ENCODE measurements at regions not wholly inside any gene's neighbourhood (a gene's known extent, or its start where the extent isn't known, plus 50 kb on each side); places are given as distances from the start of the nearest gene placed in this dataset.
A peak's percentile ranks its signal among the peaks of the same experiment; 100 is the strongest.

- no peaks in the 10 kb centered on the region for H3K36me3 ChIP-seq (replicated peaks)
- in situ Hi-C loops (cut with MboI; ENCODE audit: low sequenced_read_pairs): no loop called here
- H3K27me3 ChIP-seq (ENCODE audit: low read depth): peaks cover 3% of the 10 kb centered on the region; the same call in 1 of the 2 replicates
Measured at GRCh38 chr10:62543571-62544355, 169.6 kb downstream of the ZNF365 start.

GRCh38 chr10:62545160-62546066 is 171.2 kb downstream of the ZNF365 start:
- H3K4me3 ChIP-seq: no peak overlapping the region
- H3K9me3 ChIP-seq: no peaks in the 10 kb centered on the region
- peaks cover 3% of the 10 kb centered on the region; the same call in 1 of the 2 replicates for H3K27me3 ChIP-seq (ENCODE audit: low read depth)
- H3K4me1 ChIP-seq: peaks cover 5% of the 10 kb centered on the region; the same call in 1 of the 2 replicates
- H3K36me3 ChIP-seq (replicated peaks): no peaks in the 10 kb centered on the region
- no peak for DNase-seq (ENCODE audit: low spot score in 2 of 2)
- in situ Hi-C loops (cut with MboI; ENCODE audit: low sequenced_read_pairs): no loop called here

More at GRCh38 chr10:62543571-62544355, 169.6 kb downstream of the ZNF365 start:
- H3K4me3 ChIP-seq: no peak overlapping the region
- H3K4me1 ChIP-seq: no peaks in the 10 kb centered on the region
- H3K9me3 ChIP-seq: no peaks in the 10 kb centered on the region
- no peak for DNase-seq (ENCODE audit: low spot score in 2 of 2)

- no peaks in the 10 kb centered on the region for H3K9me3 ChIP-seq
- in situ Hi-C loops (cut with MboI; ENCODE audit: low sequenced_read_pairs): no loop called here
Measured at GRCh38 chr10:62548686-62549085, 174.5 kb downstream of the ZNF365 start.

GRCh38 chr10:62550173-62550572 is 176.0 kb downstream of the ZNF365 start:
- in situ Hi-C loops (cut with MboI; ENCODE audit: low sequenced_read_pairs): no loop called here
- Histone ChIP-seq H3K36me3 (replicated peaks) (no peaks in the 10 kb centered on the region), H3K9me3 (no peaks in the 10 kb centered on the region), H3K27me3 (ENCODE audit: low read depth) (peaks cover 3% of the 10 kb centered on the region; the same call in 1 of the 2 replicates), H3K4me1 (peaks cover 6% of the 10 kb centered on the region; the same call in 1 of the 2 replicates), H3K4me3 (no peak overlapping the region)
- peak in 1 of 2 experiments; percentile 32 for DNase-seq (ENCODE audit: low spot score in 2 of 2)

More at GRCh38 chr10:62548686-62549085, 174.5 kb downstream of the ZNF365 start:
- DNase-seq (ENCODE audit: low spot score in 2 of 2): no peak
- H3K4me3 ChIP-seq: no peak overlapping the region
- H3K36me3 ChIP-seq (replicated peaks): no peaks in the 10 kb centered on the region
- H3K27me3 ChIP-seq (ENCODE audit: low read depth): peaks cover 3% of the 10 kb centered on the region; the same call in 1 of the 2 replicates
- peaks cover 6% of the 10 kb centered on the region; the same call in 1 of the 2 replicates for H3K4me1 ChIP-seq

GRCh38 chr10:62554632-62555199 is 180.5 kb downstream of the ZNF365 start:
- in situ Hi-C loops (cut with MboI; ENCODE audit: low sequenced_read_pairs): no loop called here
- peak; percentile 22 to 40 for DNase-seq (ENCODE audit: low spot score in 2 of 2)
- Histone ChIP-seq H3K27me3 (ENCODE audit: low read depth) (peaks cover 3% of the 10 kb centered on the region; the same call in 1 of the 2 replicates), H3K4me3 (no peak overlapping the region), H3K36me3 (replicated peaks) (no peaks in the 10 kb centered on the region), H3K9me3 (no peaks in the 10 kb centered on the region), H3K4me1 (peaks cover 5% of the 10 kb centered on the region; the same call in 1 of the 2 replicates)

- no peak for DNase-seq (ENCODE audit: low spot score in 2 of 2)
- no peaks in the 10 kb centered on the region for H3K9me3 ChIP-seq
- H3K4me3 ChIP-seq: no peak overlapping the region
- no peaks in the 10 kb centered on the region for H3K36me3 ChIP-seq (replicated peaks)
- no peaks in the 10 kb centered on the region for H3K27me3 ChIP-seq (ENCODE audit: low read depth)
- in situ Hi-C loops (cut with MboI; ENCODE audit: low sequenced_read_pairs): no loop called here
- H3K4me1 ChIP-seq: no peaks in the 10 kb centered on the region
Measured at GRCh38 chr10:62559481-62560200, 185.5 kb downstream of the ZNF365 start.

GRCh38 chr10:62560201-62560819 is 186.1 kb downstream of the ZNF365 start:
- no peak overlapping the region for H3K4me3 ChIP-seq
- no peaks in the 10 kb centered on the region for H3K27me3 ChIP-seq (ENCODE audit: low read depth)
- no peak for DNase-seq (ENCODE audit: low spot score in 2 of 2)
- no peaks in the 10 kb centered on the region for H3K4me1 ChIP-seq
- no peaks in the 10 kb centered on the region for H3K36me3 ChIP-seq (replicated peaks)
- in situ Hi-C loops (cut with MboI; ENCODE audit: low sequenced_read_pairs): no loop called here
- H3K9me3 ChIP-seq: no peaks in the 10 kb centered on the region

- DNase-seq (ENCODE audit: low spot score in 2 of 2): no peak
- no peaks in the 10 kb centered on the region for H3K36me3 ChIP-seq (replicated peaks)
- no peaks in the 10 kb centered on the region for H3K9me3 ChIP-seq
- no peaks in the 10 kb centered on the region for H3K27me3 ChIP-seq (ENCODE audit: low read depth)
- H3K4me1 ChIP-seq: no peaks in the 10 kb centered on the region
- H3K4me3 ChIP-seq: no peak overlapping the region
- in situ Hi-C loops (cut with MboI; ENCODE audit: low sequenced_read_pairs): no loop called here
Measured at GRCh38 chr10:62561151-62561550, 187.0 kb downstream of the ZNF365 start.

GRCh38 chr10:62562101-62562500 is 187.9 kb downstream of the ZNF365 start:
- in situ Hi-C loops (cut with MboI; ENCODE audit: low sequenced_read_pairs): no loop called here
- no peaks in the 10 kb centered on the region for H3K36me3 ChIP-seq (replicated peaks)
- H3K4me3 ChIP-seq: no peak overlapping the region
- H3K4me1 ChIP-seq: no peaks in the 10 kb centered on the region
- H3K9me3 ChIP-seq: no peaks in the 10 kb centered on the region
- DNase-seq (ENCODE audit: low spot score in 2 of 2): no peak
- no peaks in the 10 kb centered on the region for H3K27me3 ChIP-seq (ENCODE audit: low read depth)

GRCh38 chr10:62562795-62563194 is 188.6 kb downstream of the ZNF365 start:
- H3K4me1 ChIP-seq: no peaks in the 10 kb centered on the region
- no peaks in the 10 kb centered on the region for H3K9me3 ChIP-seq
- no peaks in the 10 kb centered on the region for H3K27me3 ChIP-seq (ENCODE audit: low read depth)
- H3K4me3 ChIP-seq: no peak overlapping the region
- in situ Hi-C loops (cut with MboI; ENCODE audit: low sequenced_read_pairs): no loop called here
- DNase-seq (ENCODE audit: low spot score in 2 of 2): no peak
- no peaks in the 10 kb centered on the region for H3K36me3 ChIP-seq (replicated peaks)

- no peaks in the 10 kb centered on the region for H3K36me3 ChIP-seq (replicated peaks)
- no peaks in the 10 kb centered on the region for H3K4me1 ChIP-seq
- DNase-seq (ENCODE audit: low spot score in 2 of 2): no peak
- in situ Hi-C loops (cut with MboI; ENCODE audit: low sequenced_read_pairs): no loop called here
- no peaks in the 10 kb centered on the region for H3K9me3 ChIP-seq
- H3K27me3 ChIP-seq (ENCODE audit: low read depth): peaks cover 8% of the 10 kb centered on the region; the same call in 1 of the 2 replicates
- H3K4me3 ChIP-seq: no peak overlapping the region
Measured at GRCh38 chr10:62573929-62574328, 199.8 kb downstream of the ZNF365 start.

- no peak overlapping the region for H3K4me3 ChIP-seq
- no peaks in the 10 kb centered on the region for H3K36me3 ChIP-seq (replicated peaks)
- in situ Hi-C loops (cut with MboI; ENCODE audit: low sequenced_read_pairs): no loop called here
- 0 out of 2 replicates have a peak, but pooled peaks cover 3% of the 10 kb centered on the region for H3K27me3 ChIP-seq (ENCODE audit: low read depth)
- H3K9me3 ChIP-seq: no peaks in the 10 kb centered on the region
- no peak for DNase-seq (ENCODE audit: low spot score in 2 of 2)
- no peaks in the 10 kb centered on the region for H3K4me1 ChIP-seq
Measured at GRCh38 chr10:62577076-62577475, 202.9 kb downstream of the ZNF365 start.
